ENCODE measurements at regions not wholly inside any gene's neighbourhood (a gene's known extent, or its start where the extent isn't known, plus 50 kb on each side); places are given as distances from the start of the nearest gene placed in this dataset.
"Not testable (repeated sequence)": the region's sequence is repeated elsewhere in the genome, so short reads cannot be mapped to it uniquely, and the experiment has no call there.

GRCh38 chr22:10687256-10687655, 4840.7 kb upstream of the OR11H1 start:
- in situ Hi-C loops (cut with MboI; ENCODE audit: low pct_ligation_motif_present in 1 of 4, low pct_unique_long_range_greater_than_20kb in 1 of 4, low sequenced_read_pairs in 3 of 4); DNase-seq; H3K27me3 ChIP-seq; H3K27ac ChIP-seq; H3K4me3 ChIP-seq; intact Hi-C loops (cut with DNase I; ENCODE audit: low total_unique reads); H3K36me3 ChIP-seq; H3K9me3 ChIP-seq; H3K4me1 ChIP-seq: not testable (repeated sequence)
- WGBS, 2 donors (ENCODE audit: low coverage in 1 of 2), result 50% methylated on average over 4 of the region's 4 CpGs; no CpG with 5 or more reads in 1 of the 2 donors

GRCh38 chr22:10698836-10699235, 4829.2 kb upstream of the OR11H1 start:
- H3K9me3 ChIP-seq; H3K27me3 ChIP-seq; H3K36me3 ChIP-seq; H3K4me3 ChIP-seq; H3K27ac ChIP-seq; intact Hi-C loops (cut with DNase I; ENCODE audit: low total_unique reads); DNase-seq; H3K4me1 ChIP-seq; in situ Hi-C loops (cut with MboI; ENCODE audit: low pct_ligation_motif_present in 1 of 4, low pct_unique_long_range_greater_than_20kb in 1 of 4, low sequenced_read_pairs in 3 of 4): not testable (repeated sequence)
- WGBS, 2 donors (ENCODE audit: low coverage in 1 of 2), result 90 to 100% methylated on average over 2 to 38 of the region's 45 CpGs

- H3K4me1 ChIP-seq; intact Hi-C loops (cut with DNase I; ENCODE audit: low total_unique reads); H3K36me3 ChIP-seq; H3K9me3 ChIP-seq; H3K4me3 ChIP-seq; in situ Hi-C loops (cut with MboI; ENCODE audit: low pct_ligation_motif_present in 1 of 4, low pct_unique_long_range_greater_than_20kb in 1 of 4, low sequenced_read_pairs in 3 of 4); H3K27ac ChIP-seq; DNase-seq; H3K27me3 ChIP-seq: not testable (repeated sequence)
- WGBS, 2 donors (ENCODE audit: low coverage in 1 of 2), result 90% methylated on average over 51 of the region's 80 CpGs; no CpG with 5 or more reads in 1 of the 2 donors
Measured at GRCh38 chr22:10699301-10700097, 4828.5 kb upstream of the OR11H1 start.

- DNase-seq; H3K27ac ChIP-seq; intact Hi-C loops (cut with DNase I; ENCODE audit: low total_unique reads); H3K9me3 ChIP-seq; H3K4me1 ChIP-seq; H3K27me3 ChIP-seq; in situ Hi-C loops (cut with MboI; ENCODE audit: low pct_ligation_motif_present in 1 of 4, low pct_unique_long_range_greater_than_20kb in 1 of 4, low sequenced_read_pairs in 3 of 4); H3K36me3 ChIP-seq; H3K4me3 ChIP-seq: not testable (repeated sequence)
- 71% methylated on average over 1 of the region's 3 CpGs; no CpG with 5 or more reads in 1 of the 2 donors for WGBS, 2 donors (ENCODE audit: low coverage in 1 of 2)
Measured at GRCh38 chr22:10708175-10708574, 4819.8 kb upstream of the OR11H1 start.

GRCh38 chr22:10710923-10711322, 4817.1 kb upstream of the OR11H1 start:
- H3K27me3 ChIP-seq; H3K4me1 ChIP-seq; intact Hi-C loops (cut with DNase I; ENCODE audit: low total_unique reads); H3K27ac ChIP-seq; H3K36me3 ChIP-seq; DNase-seq; in situ Hi-C loops (cut with MboI; ENCODE audit: low pct_ligation_motif_present in 1 of 4, low pct_unique_long_range_greater_than_20kb in 1 of 4, low sequenced_read_pairs in 3 of 4); H3K4me3 ChIP-seq: not testable (repeated sequence)
- WGBS, 2 donors (ENCODE audit: low coverage in 1 of 2), result 49 to 55% methylated on average over 4 of the region's 4 CpGs
- peaks cover 4 to 12% of the 10 kb centered on the region in 2 donors for H3K9me3 ChIP-seq

- H3K27me3 ChIP-seq; H3K27ac ChIP-seq; H3K36me3 ChIP-seq; DNase-seq; in situ Hi-C loops (cut with MboI; ENCODE audit: low pct_ligation_motif_present in 1 of 4, low pct_unique_long_range_greater_than_20kb in 1 of 4, low sequenced_read_pairs in 3 of 4); intact Hi-C loops (cut with DNase I; ENCODE audit: low total_unique reads); H3K4me3 ChIP-seq; H3K4me1 ChIP-seq: not testable (repeated sequence)
- H3K9me3 ChIP-seq, result peaks cover 0 to 13% of the 10 kb centered on the region in 2 donors
- WGBS, 2 donors (ENCODE audit: low coverage in 1 of 2), result 62 to 64% methylated on average over 9 of the region's 9 CpGs
Measured at GRCh38 chr22:10722804-10723203, 4805.2 kb upstream of the OR11H1 start.

GRCh38 chr22:10723966-10724365, 4804.0 kb upstream of the OR11H1 start:
- DNase-seq; H3K27ac ChIP-seq; intact Hi-C loops (cut with DNase I; ENCODE audit: low total_unique reads); H3K36me3 ChIP-seq; in situ Hi-C loops (cut with MboI; ENCODE audit: low pct_ligation_motif_present in 1 of 4, low pct_unique_long_range_greater_than_20kb in 1 of 4, low sequenced_read_pairs in 3 of 4); H3K27me3 ChIP-seq; H3K4me1 ChIP-seq; H3K4me3 ChIP-seq: not testable (repeated sequence)
- 60 to 63% methylated on average over 8 of the region's 8 CpGs for WGBS, 2 donors (ENCODE audit: low coverage in 1 of 2)
- H3K9me3 ChIP-seq, result peaks cover 0 to 19% of the 10 kb centered on the region in 2 donors

- WGBS, 2 donors (ENCODE audit: low coverage in 1 of 2), result 63% methylated on average over 10 of the region's 10 CpGs
- H3K9me3 ChIP-seq, result peaks cover 11 to 30% of the 10 kb centered on the region in 2 donors
- TF ChIP-seq POLR2AphosphoS5 (IDR thresholded peaks at IDR 0.05) (no peak), CTCF (IDR thresholded peaks at IDR 0.05) (no peak), POLR2A (IDR thresholded peaks at IDR 0.05) (no peak), EP300 (IDR thresholded peaks at IDR 0.05; ENCODE audit: low read depth) (no peak)
- no peaks in the 10 kb centered on the region for H3K27me3 ChIP-seq
- no peak for DNase-seq
- intact Hi-C loops (cut with DNase I; ENCODE audit: low total_unique reads), result no loop called here
- H3K4me1 ChIP-seq, result no peaks in the 10 kb centered on the region
- in situ Hi-C loops (cut with MboI; ENCODE audit: low pct_ligation_motif_present in 1 of 4, low pct_unique_long_range_greater_than_20kb in 1 of 4, low sequenced_read_pairs in 3 of 4), result no loop called here
- H3K27ac ChIP-seq, result no peak overlapping the region
- H3K4me3 ChIP-seq, result no peak overlapping the region
- no peaks in the 10 kb centered on the region for H3K36me3 ChIP-seq
Measured at GRCh38 chr22:10727393-10727792, 4800.6 kb upstream of the OR11H1 start.

GRCh38 chr22:10729979-10730378, 4798.0 kb upstream of the OR11H1 start:
- H3K36me3 ChIP-seq; H3K4me1 ChIP-seq; H3K27ac ChIP-seq; in situ Hi-C loops (cut with MboI; ENCODE audit: low pct_ligation_motif_present in 1 of 4, low pct_unique_long_range_greater_than_20kb in 1 of 4, low sequenced_read_pairs in 3 of 4); DNase-seq; H3K27me3 ChIP-seq; H3K4me3 ChIP-seq; intact Hi-C loops (cut with DNase I; ENCODE audit: low total_unique reads): not testable (repeated sequence)
- H3K9me3 ChIP-seq, result peaks cover 20 to 30% of the 10 kb centered on the region in 2 donors
- 48 to 51% methylated on average over 5 of the region's 5 CpGs for WGBS, 2 donors (ENCODE audit: low coverage in 1 of 2)

- peaks cover 24 to 30% of the 10 kb centered on the region in 2 donors for H3K9me3 ChIP-seq
- DNase-seq; H3K4me1 ChIP-seq; H3K36me3 ChIP-seq; in situ Hi-C loops (cut with MboI; ENCODE audit: low pct_ligation_motif_present in 1 of 4, low pct_unique_long_range_greater_than_20kb in 1 of 4, low sequenced_read_pairs in 3 of 4); H3K4me3 ChIP-seq; intact Hi-C loops (cut with DNase I; ENCODE audit: low total_unique reads); H3K27ac ChIP-seq; H3K27me3 ChIP-seq: not testable (repeated sequence)
- WGBS, 2 donors (ENCODE audit: low coverage in 1 of 2), result 74 to 78% methylated on average over 4 of the region's 4 CpGs
Measured at GRCh38 chr22:10730706-10731105, 4797.3 kb upstream of the OR11H1 start.
